Retinal pigment epithelial cell (primary cell): ENCODE measurements at regions not wholly inside any gene's neighbourhood (a gene's known extent, or its start where the extent isn't known, plus 50 kb on each side); places are given as distances from the start of the nearest gene placed in this dataset.
"Not testable (repeated sequence)": the region's sequence is repeated elsewhere in the genome, so short reads cannot be mapped to it uniquely, and the experiment has no call there.

Source experiments
- DNase-seq: peaks from one replicate; pipeline ENCODE4 v3.0.0-alpha.2; 2010; ENCODE audit warnings: low read depth
- H3K4me3 ChIP-seq: 2 replicates; pipeline ENCODE4 v1.5.1; 2011; ENCODE audit warnings: mild to moderate bottlenecking, low read length, control low read depth, moderate library complexity
- CTCF ChIP-seq: conservative IDR thresholded peaks from 2 replicates; pipeline ENCODE4 v1.5.1; 2011; ENCODE audit warnings: low read depth, low read length, control low read depth, inconsistent platforms

- no peak overlapping the region for H3K4me3 ChIP-seq
- no peak for TF ChIP-seq CTCF
- DNase-seq: no peak
These were observed 232.2 kb downstream of the INSC start for GRCh38 chr11:15346907-15347306.

- H3K4me3 ChIP-seq: no peak overlapping the region
- DNase-seq: no peak
- no peak for TF ChIP-seq CTCF
These were observed 233.4 kb downstream of the INSC start for GRCh38 chr11:15347969-15348734.

- TF ChIP-seq CTCF: no peak
- H3K4me3 ChIP-seq: no peak overlapping the region
- no peak for DNase-seq
These were observed 234.7 kb downstream of the INSC start for GRCh38 chr11:15349413-15349812.

GRCh38 chr11:15361316-15361715 lies 246.6 kb downstream of the INSC start:
- no peak for DNase-seq
- H3K4me3 ChIP-seq: no peak overlapping the region
- no peak for TF ChIP-seq CTCF

- not testable (repeated sequence) for H3K4me3 ChIP-seq, DNase-seq
These were observed 250.6 kb downstream of the INSC start for GRCh38 chr11:15365286-15365685.

- no peak overlapping the region for H3K4me3 ChIP-seq
- TF ChIP-seq CTCF: no peak
- DNase-seq: no peak
These were observed 253.0 kb downstream of the INSC start for GRCh38 chr11:15367695-15368094.

- TF ChIP-seq CTCF: no peak
- DNase-seq: no peak
- no peak overlapping the region for H3K4me3 ChIP-seq
These were observed 255.9 kb downstream of the INSC start for GRCh38 chr11:15370495-15371147.
